ENCODE measurements at regions not wholly inside any gene's neighbourhood (a gene's known extent, or its start where the extent isn't known, plus 50 kb on each side); places are given as distances from the start of the nearest gene placed in this dataset.
"Not testable (repeated sequence)": the region's sequence is repeated elsewhere in the genome, so short reads cannot be mapped to it uniquely, and the experiment has no call there.

GRCh38 chr12:34249271-34249670 lies 227.0 kb downstream of the ALG10 start:
- no peak overlapping the region for H3K4me3 Mint-ChIP-seq
- no peaks in the 10 kb centered on the region for H3K4me1 ChIP-seq (ENCODE audit: insufficient read depth, low read length)
- H3K36me3 Mint-ChIP-seq: no peaks in the 10 kb centered on the region
- DNase-seq: no peak
- H3K4me1 Mint-ChIP-seq: no peaks in the 10 kb centered on the region
- CTCF ChIA-PET (ENCODE audit: partially characterized antibody): no interaction called here
- H3K9me3 ChIP-seq (ENCODE audit: control insufficient read depth in 1 of 2, low read length in 2 of 2): no peaks in the 10 kb centered on the region
- H3K27ac ChIP-seq (ENCODE audit: low read depth, low read length): no peak overlapping the region
- H3K4me3 ChIP-seq (ENCODE audit: low read length in 2 of 2): no peak overlapping the region
- H3K27me3 Mint-ChIP-seq: peaks cover 1 to 2% of the 10 kb centered on the region in 2 donors
- POLR2A ChIA-PET (ENCODE audit: partially characterized antibody): no interaction called here
- intact Hi-C loops (cut with micrococcal nuclease): no loop called here
- H3K27ac Mint-ChIP-seq: no peak overlapping the region
- H3K9me3 Mint-ChIP-seq: no peaks in the 10 kb centered on the region
- H3K27me3 ChIP-seq (ENCODE audit: insufficient read depth, low read length): no peaks in the 10 kb centered on the region
- H3K36me3 ChIP-seq (ENCODE audit: insufficient read depth, low read length): no peaks in the 10 kb centered on the region

- H3K36me3 Mint-ChIP-seq; H3K36me3 ChIP-seq (ENCODE audit: insufficient read depth, low read length); H3K4me1 ChIP-seq (ENCODE audit: insufficient read depth, low read length); H3K27ac Mint-ChIP-seq; H3K4me1 Mint-ChIP-seq; H3K9me3 Mint-ChIP-seq; DNase-seq; H3K4me3 ChIP-seq (ENCODE audit: low read length in 2 of 2); intact Hi-C loops (cut with micrococcal nuclease); H3K27me3 ChIP-seq (ENCODE audit: insufficient read depth, low read length); H3K27ac ChIP-seq (ENCODE audit: low read depth, low read length); CTCF ChIA-PET (ENCODE audit: partially characterized antibody); POLR2A ChIA-PET (ENCODE audit: partially characterized antibody); H3K27me3 Mint-ChIP-seq; H3K9me3 ChIP-seq (ENCODE audit: control insufficient read depth in 1 of 2, low read length in 2 of 2); H3K4me3 Mint-ChIP-seq: not testable (repeated sequence)
Measured at GRCh38 chr12:34251879-34252278, 229.6 kb downstream of the ALG10 start.

- H3K27ac ChIP-seq (ENCODE audit: low read depth, low read length): no peak overlapping the region
- no peak overlapping the region for H3K4me3 ChIP-seq (ENCODE audit: low read length in 2 of 2)
- ChIA-PET POLR2A (ENCODE audit: partially characterized antibody) (no interaction called here), CTCF (ENCODE audit: partially characterized antibody) (no interaction called here)
- intact Hi-C loops (cut with micrococcal nuclease): no loop called here
- H3K4me1 Mint-ChIP-seq: no peaks in the 10 kb centered on the region
- H3K27me3 Mint-ChIP-seq: no peaks in the 10 kb centered on the region
- H3K9me3 ChIP-seq (ENCODE audit: control insufficient read depth in 1 of 2, low read length in 2 of 2): no peaks in the 10 kb centered on the region
- H3K4me3 Mint-ChIP-seq: no peak overlapping the region
- H3K4me1 ChIP-seq (ENCODE audit: insufficient read depth, low read length): no peaks in the 10 kb centered on the region
- H3K27me3 ChIP-seq (ENCODE audit: insufficient read depth, low read length): no peaks in the 10 kb centered on the region
- DNase-seq: no peak
- H3K9me3 Mint-ChIP-seq: no peaks in the 10 kb centered on the region
- no peaks in the 10 kb centered on the region for H3K36me3 Mint-ChIP-seq
- no peak overlapping the region for H3K27ac Mint-ChIP-seq
- H3K36me3 ChIP-seq (ENCODE audit: insufficient read depth, low read length): no peaks in the 10 kb centered on the region
Measured at GRCh38 chr12:34253674-34254073, 231.4 kb downstream of the ALG10 start.

- H3K4me1 Mint-ChIP-seq: no peaks in the 10 kb centered on the region
- H3K4me3 ChIP-seq (ENCODE audit: low read length in 2 of 2): no peak overlapping the region
- POLR2A ChIA-PET (ENCODE audit: partially characterized antibody): no interaction called here
- H3K27me3 Mint-ChIP-seq: peaks cover 0 to 1% of the 10 kb centered on the region in 2 donors
- peaks cover 0 to 4% (median 0%) of the 10 kb centered on the region in 8 donors for H3K9me3 Mint-ChIP-seq
- no peaks in the 10 kb centered on the region for H3K27me3 ChIP-seq (ENCODE audit: insufficient read depth, low read length)
- H3K36me3 Mint-ChIP-seq: no peaks in the 10 kb centered on the region
- H3K4me1 ChIP-seq (ENCODE audit: insufficient read depth, low read length): no peaks in the 10 kb centered on the region
- H3K27ac Mint-ChIP-seq: no peak overlapping the region
- no peaks in the 10 kb centered on the region for H3K36me3 ChIP-seq (ENCODE audit: insufficient read depth, low read length)
- H3K4me3 Mint-ChIP-seq: no peak overlapping the region
- H3K9me3 ChIP-seq (ENCODE audit: control insufficient read depth in 1 of 2, low read length in 2 of 2): no peaks in the 10 kb centered on the region
- intact Hi-C loops (cut with micrococcal nuclease): no loop called here
- H3K27ac ChIP-seq (ENCODE audit: low read depth, low read length): no peak overlapping the region
- DNase-seq: no peak
- CTCF ChIA-PET (ENCODE audit: partially characterized antibody): no interaction called here
Measured at GRCh38 chr12:34257093-34257492, 234.8 kb downstream of the ALG10 start.

- intact Hi-C loops (cut with micrococcal nuclease); POLR2A ChIA-PET (ENCODE audit: partially characterized antibody); H3K27ac Mint-ChIP-seq; H3K4me3 ChIP-seq (ENCODE audit: low read length in 2 of 2); DNase-seq; H3K27me3 ChIP-seq (ENCODE audit: insufficient read depth, low read length); H3K9me3 ChIP-seq (ENCODE audit: control insufficient read depth in 1 of 2, low read length in 2 of 2); CTCF ChIA-PET (ENCODE audit: partially characterized antibody); H3K36me3 ChIP-seq (ENCODE audit: insufficient read depth, low read length); H3K4me3 Mint-ChIP-seq; H3K4me1 Mint-ChIP-seq; H3K36me3 Mint-ChIP-seq; H3K27me3 Mint-ChIP-seq; H3K27ac ChIP-seq (ENCODE audit: low read depth, low read length); H3K4me1 ChIP-seq (ENCODE audit: insufficient read depth, low read length): not testable (repeated sequence)
- H3K9me3 Mint-ChIP-seq: peaks cover 0 to 12% (median 2%) of the 10 kb centered on the region in 8 donors
Measured at GRCh38 chr12:34262140-34262539, 239.8 kb downstream of the ALG10 start.

- no peak overlapping the region for H3K27ac Mint-ChIP-seq
- intact Hi-C loops (cut with micrococcal nuclease): no loop called here
- H3K9me3 Mint-ChIP-seq: peaks cover 0 to 12% (median 2%) of the 10 kb centered on the region in 8 donors
Measured at GRCh38 chr12:34264110-34264509, 241.8 kb downstream of the ALG10 start.

GRCh38 chr12:34273703-34274102 lies 251.4 kb downstream of the ALG10 start:
- POLR2A ChIA-PET (ENCODE audit: partially characterized antibody); H3K36me3 ChIP-seq (ENCODE audit: insufficient read depth, low read length); H3K4me3 ChIP-seq (ENCODE audit: low read length in 2 of 2); H3K27me3 Mint-ChIP-seq; H3K4me1 Mint-ChIP-seq; DNase-seq; H3K9me3 ChIP-seq (ENCODE audit: control insufficient read depth in 1 of 2, low read length in 2 of 2); H3K27ac ChIP-seq (ENCODE audit: low read depth, low read length); H3K4me1 ChIP-seq (ENCODE audit: insufficient read depth, low read length); H3K36me3 Mint-ChIP-seq; intact Hi-C loops (cut with micrococcal nuclease); H3K27me3 ChIP-seq (ENCODE audit: insufficient read depth, low read length); CTCF ChIA-PET (ENCODE audit: partially characterized antibody); H3K4me3 Mint-ChIP-seq; H3K27ac Mint-ChIP-seq: not testable (repeated sequence)
- peaks cover 0 to 16% (median under 1%) of the 10 kb centered on the region in 8 donors for H3K9me3 Mint-ChIP-seq

More at GRCh38 chr12:34264110-34264509, 241.8 kb downstream of the ALG10 start:
- Histone ChIP-seq H3K36me3 (ENCODE audit: insufficient read depth, low read length) (no peaks in the 10 kb centered on the region), H3K27me3 (ENCODE audit: insufficient read depth, low read length) (no peaks in the 10 kb centered on the region), H3K9me3 (ENCODE audit: control insufficient read depth in 1 of 2, low read length in 2 of 2) (no peaks in the 10 kb centered on the region), H3K4me3 (ENCODE audit: low read length in 2 of 2) (no peak overlapping the region), H3K27ac (ENCODE audit: low read depth, low read length) (no peak overlapping the region), H3K4me1 (ENCODE audit: insufficient read depth, low read length) (no peaks in the 10 kb centered on the region)
- ChIA-PET CTCF (ENCODE audit: partially characterized antibody) (no interaction called here), POLR2A (ENCODE audit: partially characterized antibody) (no interaction called here)
- H3K4me1 Mint-ChIP-seq: no peaks in the 10 kb centered on the region
- DNase-seq: no peak
- H3K27me3 Mint-ChIP-seq: peaks cover 0 to 1% of the 10 kb centered on the region in 2 donors
- no peaks in the 10 kb centered on the region for H3K36me3 Mint-ChIP-seq
- no peak overlapping the region for H3K4me3 Mint-ChIP-seq

GRCh38 chr12:34275129-34275528 lies 252.8 kb downstream of the ALG10 start:
- POLR2A ChIA-PET (ENCODE audit: partially characterized antibody): no interaction called here
- DNase-seq: no peak
- CTCF ChIA-PET (ENCODE audit: partially characterized antibody): no interaction called here
- Histone ChIP-seq H3K27me3 (ENCODE audit: insufficient read depth, low read length) (no peaks in the 10 kb centered on the region), H3K4me3 (ENCODE audit: low read length in 2 of 2) (no peak overlapping the region), H3K9me3 (ENCODE audit: control insufficient read depth in 1 of 2, low read length in 2 of 2) (no peaks in the 10 kb centered on the region), H3K4me1 (ENCODE audit: insufficient read depth, low read length) (no peaks in the 10 kb centered on the region), H3K27ac (ENCODE audit: low read depth, low read length) (no peak overlapping the region), H3K36me3 (ENCODE audit: insufficient read depth, low read length) (no peaks in the 10 kb centered on the region)
- Mint-ChIP-seq H3K27ac (peak overlapping the region in 1 of 7 donors; percentile 19), H3K36me3 (no peaks in the 10 kb centered on the region), H3K4me1 (no peaks in the 10 kb centered on the region), H3K4me3 (no peak overlapping the region), H3K27me3 (no peaks in the 10 kb centered on the region), H3K9me3 (peaks cover 0 to 17% (median 2%) of the 10 kb centered on the region in 8 donors)
- intact Hi-C loops (cut with micrococcal nuclease): no loop called here
